OCI-LY7 (cell line): ENCODE measurements at regions not wholly inside any gene's neighbourhood (a gene's known extent, or its start where the extent isn't known, plus 50 kb on each side); places are given as distances from the start of the nearest gene placed in this dataset.

Source experiments
- BruUV-seq: library from RNA; stranded (reverse); fragments of 400-500 nt; replicated peaks from 2 replicates; lab custom pipeline; 2021; lab: Mats Ljungman, UMichigan
- CTCF ChIA-PET: fragments of 300-600 bp; sonication (Branson Sonifier 250); formaldehyde crosslinking; loops from one replicate; lab custom pipeline; 2022; ENCODE audit warnings: antibody characterized with exemption; ENCODE audit not compliant: unreplicated experiment; lab: Charles Lee
- POLR2A ChIA-PET: fragments of 300-600 bp; sonication (Branson Sonifier 250); formaldehyde crosslinking; loops from one replicate; lab custom pipeline; 2022; ENCODE audit warnings: antibody characterized with exemption; lab: Charles Lee
- DNase-seq: peaks from one replicate; pipeline ENCODE4 v3.0.0-alpha.2; 2015; ENCODE audit warnings: low spot score
- H2AFZ ChIP-seq: fragments of 200-600 bp; sonication (generic), shearing (Covaris generic); 2 replicates; pipeline ENCODE4 v1.6.1; 2014; ENCODE audit warnings: mild to moderate bottlenecking, antibody characterized with exemption, low read length, moderate library complexity
- H3K27ac ChIP-seq: fragments of 200-600 bp; sonication (generic); 2 replicates; pipeline ENCODE4 v1.5.1; 2014; ENCODE audit warnings: mixed run types, low read depth, mild to moderate bottlenecking, moderate library complexity, low read length, inconsistent platforms; ENCODE audit not compliant: poor library complexity, severe bottlenecking
- H3K36me3 ChIP-seq: fragments of 200-600 bp; sonication (generic); 2 replicates; pipeline ENCODE4 v1.6.1; 2014; ENCODE audit warnings: mild to moderate bottlenecking, antibody characterized with exemption, low read length, moderate library complexity, mixed read lengths; ENCODE audit not compliant: insufficient read depth
- H3K4me1 ChIP-seq: fragments of 200-600 bp; sonication (generic); 2 replicates; pipeline ENCODE4 v1.5.1; 2014; ENCODE audit warnings: mild to moderate bottlenecking, low read length; ENCODE audit not compliant: insufficient read depth, poor library complexity, severe bottlenecking
- H3K4me2 ChIP-seq: fragments of 200-600 bp; sonication (generic); 2 replicates; pipeline ENCODE4 v1.6.1; 2014; ENCODE audit warnings: mild to moderate bottlenecking, low read length
- H3K4me3 ChIP-seq: fragments of 200-600 bp; sonication (generic); 2 replicates; pipeline ENCODE4 v1.5.1; 2014; ENCODE audit warnings: mild to moderate bottlenecking, low read depth, low read length; ENCODE audit not compliant: poor library complexity, severe bottlenecking
- H3K79me2 ChIP-seq: fragments of 200-600 bp; sonication (generic); 2 replicates; pipeline ENCODE4 v1.6.1; 2016; ENCODE audit warnings: low read depth, mild to moderate bottlenecking, low read length, moderate library complexity, mixed read lengths; ENCODE audit not compliant: insufficient read depth
- H3K9me2 ChIP-seq: fragments of 200-600 bp; sonication (generic); 2 replicates; pipeline ENCODE4 v1.6.1; 2016; ENCODE audit warnings: mild to moderate bottlenecking, low read length, mixed read lengths; ENCODE audit not compliant: insufficient read depth
- H3K9me3 ChIP-seq: fragments of 200-600 bp; sonication (generic); 2 replicates; pipeline ENCODE4 v1.6.1; 2014; ENCODE audit warnings: mild to moderate bottlenecking, mixed run types, low read length, mixed read lengths
- H4K20me1 ChIP-seq: fragments of 200-600 bp; sonication (generic); 2 replicates; pipeline ENCODE4 v1.6.1; 2014; ENCODE audit warnings: mild to moderate bottlenecking, antibody characterized with exemption, low read length, moderate library complexity, mixed read lengths; ENCODE audit not compliant: insufficient read depth
- EZH2phosphoT487 ChIP-seq: fragments of 200-600 bp; sonication (generic); IDR thresholded peaks from 2 replicates; pipeline ENCODE4 v1.6.1; 2018; ENCODE audit warnings: low read depth, borderline replicate concordance, mild to moderate bottlenecking, mixed run types, antibody characterized with exemption, low read length, moderate library complexity, mixed read lengths
- intact Hi-C: fragments of 100-400 bp; cut with micrococcal nuclease; formaldehyde crosslinking; loops from one replicate; pipeline ENCODE4 v1.10.0; 2022; ENCODE audit not compliant: unreplicated experiment
- TF ChIP-seq, protein P1 (sequence below): fragments of 200-600 bp; sonication (generic); conservative IDR thresholded peaks from 2 replicates; pipeline ENCODE4 v1.5.1; 2014; ENCODE audit warnings: mild to moderate bottlenecking, antibody characterized with exemption, low read length, moderate library complexity, mixed read lengths

DNA sequence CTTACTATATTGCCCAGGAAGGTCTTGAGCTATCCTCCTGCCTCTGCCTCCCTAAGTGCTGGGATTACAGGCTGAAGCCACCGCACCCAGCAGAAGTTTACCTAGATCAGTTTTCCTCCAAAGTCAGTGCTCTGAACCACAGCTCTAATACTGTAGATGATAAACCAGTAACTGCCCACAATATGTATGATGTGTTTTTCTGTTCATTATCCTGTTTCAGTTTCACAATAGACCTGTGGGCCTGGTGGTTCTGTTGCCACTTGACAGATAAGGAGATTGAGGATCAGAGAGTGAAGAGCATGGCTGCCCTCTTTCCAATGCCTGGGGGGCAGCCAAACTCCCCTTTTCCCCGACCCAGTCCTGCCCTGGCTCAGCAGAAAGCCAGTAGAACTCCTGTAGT is 87.0 kb downstream of the EFNB1 start:
- Histone ChIP-seq H3K27ac (no peak overlapping the region), H3K36me3 (no peaks in the 10 kb centered on the region), H2AFZ (no peak overlapping the region), H3K9me2 (no peaks in the 10 kb centered on the region), H3K4me2 (no peak overlapping the region), H3K9me3 (no peaks in the 10 kb centered on the region), H3K79me2 (no peaks in the 10 kb centered on the region), H3K4me3 (no peak overlapping the region), H3K4me1 (no peaks in the 10 kb centered on the region), H4K20me1 (no peaks in the 10 kb centered on the region)
- POLR2A ChIA-PET = no interaction called here
- DNase-seq = no peak
- CTCF ChIA-PET = no interaction called here
- no TSS peak for BruUV-seq
- TF ChIP-seq, protein P1, sequence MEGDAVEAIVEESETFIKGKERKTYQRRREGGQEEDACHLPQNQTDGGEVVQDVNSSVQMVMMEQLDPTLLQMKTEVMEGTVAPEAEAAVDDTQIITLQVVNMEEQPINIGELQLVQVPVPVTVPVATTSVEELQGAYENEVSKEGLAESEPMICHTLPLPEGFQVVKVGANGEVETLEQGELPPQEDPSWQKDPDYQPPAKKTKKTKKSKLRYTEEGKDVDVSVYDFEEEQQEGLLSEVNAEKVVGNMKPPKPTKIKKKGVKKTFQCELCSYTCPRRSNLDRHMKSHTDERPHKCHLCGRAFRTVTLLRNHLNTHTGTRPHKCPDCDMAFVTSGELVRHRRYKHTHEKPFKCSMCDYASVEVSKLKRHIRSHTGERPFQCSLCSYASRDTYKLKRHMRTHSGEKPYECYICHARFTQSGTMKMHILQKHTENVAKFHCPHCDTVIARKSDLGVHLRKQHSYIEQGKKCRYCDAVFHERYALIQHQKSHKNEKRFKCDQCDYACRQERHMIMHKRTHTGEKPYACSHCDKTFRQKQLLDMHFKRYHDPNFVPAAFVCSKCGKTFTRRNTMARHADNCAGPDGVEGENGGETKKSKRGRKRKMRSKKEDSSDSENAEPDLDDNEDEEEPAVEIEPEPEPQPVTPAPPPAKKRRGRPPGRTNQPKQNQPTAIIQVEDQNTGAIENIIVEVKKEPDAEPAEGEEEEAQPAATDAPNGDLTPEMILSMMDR = no peak
- TF ChIP-seq EZH2phosphoT487 = no peak
- intact Hi-C loops = no loop called here

GRCh38 chrX:68914479-68914946 is 85.7 kb downstream of the EFNB1 start:
- Histone ChIP-seq H3K9me2 (no peaks in the 10 kb centered on the region), H3K79me2 (no peaks in the 10 kb centered on the region), H4K20me1 (no peaks in the 10 kb centered on the region), H3K4me3 (no peak overlapping the region), H3K4me2 (no peak overlapping the region), H3K27ac (no peak overlapping the region), H3K4me1 (no peaks in the 10 kb centered on the region), H2AFZ (no peak overlapping the region), H3K9me3 (no peaks in the 10 kb centered on the region), H3K36me3 (no peaks in the 10 kb centered on the region)
- intact Hi-C loops = no loop called here
- ChIA-PET POLR2A (no interaction called here), CTCF (no interaction called here)
- BruUV-seq = no TSS peak
- DNase-seq = no peak
- TF ChIP-seq EZH2phosphoT487 = no peak
- TF ChIP-seq, protein P1 = no peak

DNA sequence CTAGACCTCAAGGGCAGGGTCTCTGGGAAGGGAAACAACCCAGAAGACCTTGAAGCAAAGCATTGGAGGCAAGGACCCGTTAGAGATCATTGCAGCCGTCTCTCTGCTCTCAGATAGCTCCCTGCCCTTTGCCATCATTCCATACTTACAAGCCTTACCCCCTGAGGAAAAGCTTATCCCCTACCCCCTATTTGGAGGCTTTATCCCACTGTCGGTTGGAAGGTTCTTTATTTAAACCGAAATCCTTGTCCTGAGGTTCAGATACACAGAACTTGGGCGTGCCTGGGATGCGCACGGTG is 84.4 kb downstream of the EFNB1 start:
- Histone ChIP-seq H3K4me3 (no peak overlapping the region), H3K27ac (no peak overlapping the region), H3K36me3 (no peaks in the 10 kb centered on the region), H3K9me2 (no peaks in the 10 kb centered on the region), H3K4me2 (no peak overlapping the region), H2AFZ (no peak overlapping the region), H4K20me1 (no peaks in the 10 kb centered on the region), H3K79me2 (no peaks in the 10 kb centered on the region), H3K9me3 (no peaks in the 10 kb centered on the region), H3K4me1 (no peaks in the 10 kb centered on the region)
- TF ChIP-seq, protein P1 = no peak
- no peak for TF ChIP-seq EZH2phosphoT487
- CTCF ChIA-PET = no interaction called here
- POLR2A ChIA-PET = no interaction called here
- BruUV-seq = no TSS peak
- no peak for DNase-seq
- intact Hi-C loops = no loop called here
